Spleen (tissue), 11 donors: ENCODE measurements at regions not wholly inside any gene's neighbourhood (a gene's known extent, or its start where the extent isn't known, plus 50 kb on each side); places are given as distances from the start of the nearest gene placed in this dataset.
"Not testable (repeated sequence)": the region's sequence is repeated elsewhere in the genome, so short reads cannot be mapped to it uniquely, and the experiment has no call there.

Experiments
- DNase-seq: peaks from one replicate; pipeline ENCODE4 v3.0.0-alpha.2; 2020
- H3K27ac ChIP-seq, 8 donors: fragments of 200-600 bp; sonication (generic) in 7 of 8; 1 replicate in 4 of 8; 2 replicates in 4 of 8; pipeline versions ENCODE4 v1.5.0 to v1.8.0; 2016 to 2021; ENCODE audit warnings: inconsistent platforms in 4 of 8, mild to moderate bottlenecking in 4 of 8, moderate library complexity in 1 of 8
- H3K27me3 ChIP-seq, 7 donors: fragments of 200-600 bp; sonication (generic) in 6 of 7; replicated peaks in 1 of 7; 1 replicate in 4 of 7; 2 replicates in 3 of 7; pipeline versions ENCODE4 v1.5.0 to v1.8.0; 2016 to 2021; ENCODE audit warnings: inconsistent platforms in 3 of 7, mild to moderate bottlenecking in 1 of 7
- H3K36me3 ChIP-seq, 6 donors: fragments of 200-600 bp; sonication (generic) in 5 of 6; 1 replicate in 4 of 6; 2 replicates in 2 of 6; pipeline versions ENCODE4 v1.5.0 to v1.8.0; 2016 to 2021; ENCODE audit warnings: inconsistent platforms in 2 of 6
- H3K4me1 ChIP-seq, 6 donors: fragments of 200-600 bp; sonication (generic) in 5 of 6; 1 replicate in 3 of 6; 2 replicates in 3 of 6; pipeline versions ENCODE4 v1.5.0 to v1.8.0; 2016 to 2021; ENCODE audit warnings: inconsistent platforms in 3 of 6
- H3K4me3 ChIP-seq, 8 donors: fragments of 200-600 bp; sonication (generic) in 7 of 8; 1 replicate in 4 of 8; 2 replicates in 4 of 8; pipeline versions ENCODE4 v1.5.0 to v1.8.0; 2016 to 2021; ENCODE audit warnings: inconsistent platforms in 4 of 8, mild to moderate bottlenecking in 4 of 8, moderate library complexity in 2 of 8
- H3K9me3 ChIP-seq, 8 donors: fragments of 200-600 bp; sonication (generic) in 7 of 8; 1 replicate in 4 of 8; 2 replicates in 4 of 8; pipeline versions ENCODE4 v1.5.0 to v1.8.0; 2016 to 2021; ENCODE audit warnings: inconsistent platforms in 4 of 8
- WGBS, 5 donors: extraction: QIAGEN DNeasy Blood & Tissue Kit in 3 of 5; methylation state at CpG; one replicate each; pipeline versions ENCODE4 v1.1.5 to v1.1.7; 2013 to 2018; 5-methylcytosine and 5-hydroxymethylcytosine counted together
- intact Hi-C: fragments of 100-400 bp; cut with DNase I; formaldehyde crosslinking; loops from one replicate; pipeline ENCODE4 v1.15.0; 2023; ENCODE audit warnings: low total_unique reads
- donor health status: healthy with polysubstance abuse.
- donor health status: DM: no; HTN: no; CAD: no; lungs with moderate emphysema.
- donor health status: DM: no; HTN: no; CAD: no.
- donor health status: Bipolar disorder and iron deficiency.
- donor health status: healthy.
- donor health status: DM: no; HTN: no; CAD: no.
- donor health status: DM: yes; HTN: yes; CAD: no.

DNA sequence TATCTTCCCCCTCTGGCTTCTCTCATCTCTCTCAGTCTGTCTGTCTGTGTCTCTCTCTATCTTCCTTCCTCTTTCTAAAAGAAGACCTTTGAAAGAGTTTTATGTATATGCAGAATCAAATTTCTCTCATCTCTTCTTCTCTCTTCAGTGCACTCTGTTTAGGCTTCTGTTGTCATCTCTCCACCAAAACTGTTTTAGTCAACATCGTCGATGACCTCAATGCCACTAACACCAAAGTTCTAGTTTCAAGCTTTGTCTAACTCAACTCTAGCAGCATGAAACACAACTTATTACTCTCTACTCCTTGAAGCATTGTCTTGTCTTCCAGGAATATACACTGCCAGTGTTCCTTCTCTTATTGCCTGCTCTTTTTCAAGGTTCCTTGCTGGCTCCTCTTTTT lies 163.9 kb downstream of the POTEC start:
- H3K36me3 ChIP-seq, H3K4me1 ChIP-seq, H3K9me3 ChIP-seq, intact Hi-C loops, H3K27me3 ChIP-seq, H3K4me3 ChIP-seq, DNase-seq, H3K27ac ChIP-seq: not testable (repeated sequence)
- 89 to 98% (median 94%) methylated on average over 2 of the region's 2 CpGs for WGBS, 5 donors

DNA sequence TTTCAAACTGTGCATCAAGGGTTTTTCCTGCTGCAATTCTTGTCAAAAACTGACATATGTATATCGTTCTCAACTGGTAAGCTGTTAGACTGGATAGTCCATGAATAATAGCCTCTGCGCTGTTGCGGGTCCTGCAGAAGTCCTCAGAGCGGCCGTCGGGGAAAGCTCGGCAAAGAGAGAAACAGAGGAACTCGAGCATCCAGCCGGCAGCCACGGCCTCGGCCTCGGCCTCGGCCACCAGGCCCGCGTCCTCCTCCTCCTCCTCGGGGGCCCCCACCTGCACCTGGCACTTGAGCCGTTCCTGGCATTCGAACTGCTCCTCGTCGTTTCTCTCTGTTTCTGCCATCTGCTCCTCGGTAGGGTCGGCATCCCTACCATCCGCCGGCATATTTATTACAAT lies 165.0 kb downstream of the POTEC start:
- DNase-seq, H3K9me3 ChIP-seq, intact Hi-C loops, H3K4me3 ChIP-seq, H3K27ac ChIP-seq, H3K27me3 ChIP-seq, H3K36me3 ChIP-seq, H3K4me1 ChIP-seq: not testable (repeated sequence)
- WGBS, 5 donors = 88 to 94% (median 90%) methylated on average over 24 of the region's 24 CpGs

DNA sequence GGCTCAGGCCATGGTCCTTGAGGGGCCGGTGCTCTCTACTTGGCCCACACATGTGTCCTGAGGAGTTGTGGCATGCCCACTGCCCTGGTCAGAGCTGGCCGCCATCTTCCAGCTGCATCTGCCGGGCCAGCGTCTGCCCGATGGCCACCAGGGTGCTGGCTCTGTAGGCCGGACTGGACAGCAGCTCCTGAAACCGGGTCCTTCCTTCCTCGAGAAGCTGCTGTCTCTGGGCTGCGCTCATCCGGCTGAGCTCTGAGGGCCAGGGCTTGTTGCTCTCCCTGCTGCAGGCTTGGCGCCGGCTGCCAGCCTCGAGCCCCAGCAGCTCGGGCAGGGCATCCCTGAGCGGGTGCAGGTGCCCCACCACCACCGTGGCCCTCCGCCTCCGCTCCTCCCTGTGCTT lies 182.1 kb downstream of the POTEC start:
- WGBS, 5 donors = 87 to 93% (median 91%) methylated on average over 12 to 18 of the region's 18 CpGs
- H3K27me3 ChIP-seq, intact Hi-C loops, H3K4me1 ChIP-seq, H3K4me3 ChIP-seq, H3K36me3 ChIP-seq, H3K27ac ChIP-seq, H3K9me3 ChIP-seq, DNase-seq: not testable (repeated sequence)

DNA sequence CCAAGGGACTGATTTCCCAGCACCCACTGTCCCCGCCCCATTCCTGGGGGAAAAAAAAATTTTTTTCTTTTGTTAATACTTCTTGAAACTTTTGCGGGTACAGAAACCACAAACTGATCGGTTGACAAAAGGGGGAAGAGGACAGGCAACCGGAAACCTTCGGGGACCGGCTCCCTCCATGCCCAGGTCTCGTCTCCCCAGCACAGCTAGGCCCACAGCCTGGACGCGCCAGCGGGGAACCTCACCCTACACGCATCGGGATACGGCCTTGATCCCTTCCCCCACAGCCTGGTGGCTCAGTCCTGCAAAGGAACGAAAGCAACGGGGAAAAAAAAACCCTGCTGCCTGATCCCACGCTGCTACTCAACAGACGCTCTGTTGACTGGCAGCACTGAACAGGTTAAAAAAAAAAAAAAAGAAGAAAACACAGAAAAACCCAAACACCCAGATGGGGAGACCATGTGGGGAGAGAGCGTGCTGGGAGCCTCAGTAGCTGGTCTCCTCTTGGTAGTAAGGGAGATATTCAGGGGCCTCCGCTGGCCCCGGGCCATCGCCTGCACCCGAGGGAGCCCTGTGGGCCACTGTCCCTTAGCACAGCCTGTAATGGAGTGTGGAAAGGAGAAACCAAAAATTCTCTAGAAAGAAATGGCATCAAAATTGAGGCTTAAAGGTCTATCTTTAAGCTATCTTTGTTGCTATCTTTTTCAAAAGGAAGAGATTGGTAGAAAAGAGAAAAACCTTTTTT lies 185.7 kb downstream of the POTEC start:
- intact Hi-C loops, H3K4me3 ChIP-seq, H3K9me3 ChIP-seq, DNase-seq, H3K36me3 ChIP-seq, H3K27me3 ChIP-seq, H3K27ac ChIP-seq, H3K4me1 ChIP-seq: not testable (repeated sequence)
- 89 to 91% (median 90%) methylated on average over 22 of the region's 22 CpGs for WGBS, 5 donors

DNA sequence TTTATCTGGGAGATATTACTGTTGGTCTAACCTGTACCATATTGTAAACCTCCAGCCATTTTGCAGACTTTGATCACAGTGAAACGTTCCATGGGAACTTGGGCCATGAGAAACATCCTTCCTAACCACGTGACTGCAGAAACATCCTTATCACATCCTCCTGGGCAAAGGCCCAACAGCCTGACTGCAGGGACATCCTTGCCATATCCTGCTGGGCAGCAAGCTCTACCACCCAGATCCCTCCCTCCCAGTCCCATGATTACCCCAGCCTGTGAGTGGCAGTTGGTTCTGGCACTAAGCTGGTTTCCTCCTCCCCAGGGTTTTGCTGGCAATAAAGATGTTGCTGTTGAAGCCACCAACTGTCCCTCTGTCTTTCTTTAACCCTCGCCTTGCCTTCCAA lies 201.2 kb downstream of the POTEC start:
- H3K4me3 ChIP-seq, intact Hi-C loops, DNase-seq, H3K27ac ChIP-seq, H3K36me3 ChIP-seq, H3K9me3 ChIP-seq, H3K27me3 ChIP-seq, H3K4me1 ChIP-seq: not testable (repeated sequence)
- 33 to 70% (median 44%) methylated on average over 2 to 3 of the region's 3 CpGs for WGBS, 5 donors

DNA sequence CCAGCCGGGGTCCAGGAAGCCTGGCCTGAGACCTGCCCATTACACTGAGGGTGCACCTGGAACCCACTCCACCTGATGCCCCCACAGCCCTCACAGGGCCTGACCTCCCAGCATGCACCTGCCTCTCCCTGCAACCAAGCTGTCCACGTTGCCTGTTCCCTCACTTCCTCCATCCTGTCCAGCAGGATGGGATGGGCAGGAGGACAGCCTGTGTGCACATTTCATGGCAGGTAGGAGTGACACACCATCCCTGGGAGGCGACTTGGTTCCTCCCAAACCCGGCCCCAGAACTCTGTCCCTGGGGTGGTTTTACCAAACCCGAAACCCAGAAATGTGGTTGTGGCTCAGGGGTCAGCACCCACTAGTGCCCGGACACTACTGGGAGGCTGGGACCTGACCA lies 203.8 kb upstream of the ZNF519 start:
- DNase-seq, H3K4me1 ChIP-seq, H3K27ac ChIP-seq, H3K27me3 ChIP-seq, H3K36me3 ChIP-seq, H3K9me3 ChIP-seq, intact Hi-C loops, H3K4me3 ChIP-seq: not testable (repeated sequence)
- 61 to 82% (median 75%) methylated on average over 2 to 6 of the region's 6 CpGs for WGBS, 5 donors

DNA sequence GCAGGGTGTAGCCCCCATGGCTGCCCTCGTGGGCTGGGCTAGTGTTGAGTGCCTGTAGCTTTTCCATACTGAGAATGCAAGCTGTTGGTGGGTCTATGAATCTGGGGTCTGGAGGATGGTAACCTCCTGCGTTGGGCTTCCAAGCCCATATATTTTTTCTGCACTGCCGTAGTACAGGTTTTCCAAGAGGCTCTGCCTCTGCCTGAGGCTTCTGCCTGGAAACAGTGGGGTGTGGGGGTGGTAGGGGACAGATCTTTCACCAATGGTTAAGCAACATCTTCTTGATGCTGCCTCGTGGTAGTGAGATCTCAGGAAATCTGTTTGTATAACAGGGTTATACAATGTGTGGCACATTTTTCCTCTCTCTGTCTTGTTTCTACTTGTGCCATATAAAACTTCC lies 189.0 kb upstream of the ZNF519 start:
- H3K4me3 ChIP-seq, H3K9me3 ChIP-seq, H3K36me3 ChIP-seq, H3K27me3 ChIP-seq, H3K27ac ChIP-seq, DNase-seq, intact Hi-C loops, H3K4me1 ChIP-seq: not testable (repeated sequence)
- 59 to 80% (median 66%) methylated on average over 4 of the region's 4 CpGs for WGBS, 5 donors

DNA sequence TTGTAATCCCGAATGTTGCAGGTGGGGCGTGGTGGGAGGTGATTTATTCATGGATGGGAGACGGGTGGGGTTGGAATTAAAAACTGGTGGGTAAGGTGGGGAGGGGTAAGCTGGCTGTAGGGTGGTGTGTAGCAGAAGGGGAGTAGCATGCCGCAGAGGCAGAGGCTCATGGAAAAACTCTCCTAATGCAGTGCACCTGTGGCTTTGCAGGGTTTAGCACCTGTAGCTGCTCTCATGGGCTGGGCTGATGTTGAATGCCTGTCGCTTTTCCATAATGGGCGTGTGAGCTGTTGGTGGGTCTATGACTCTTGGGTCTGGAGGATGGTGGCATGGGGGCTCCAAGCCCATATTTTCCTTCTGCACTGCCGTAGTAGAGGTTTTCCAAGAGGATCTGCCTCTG lies 169.0 kb upstream of the ZNF519 start:
- H3K4me1 ChIP-seq, H3K27me3 ChIP-seq, H3K27ac ChIP-seq, H3K36me3 ChIP-seq, DNase-seq, H3K9me3 ChIP-seq, H3K4me3 ChIP-seq, intact Hi-C loops: not testable (repeated sequence)
- 85 to 89% (median 88%) methylated on average over 7 of the region's 7 CpGs for WGBS, 5 donors

DNA sequence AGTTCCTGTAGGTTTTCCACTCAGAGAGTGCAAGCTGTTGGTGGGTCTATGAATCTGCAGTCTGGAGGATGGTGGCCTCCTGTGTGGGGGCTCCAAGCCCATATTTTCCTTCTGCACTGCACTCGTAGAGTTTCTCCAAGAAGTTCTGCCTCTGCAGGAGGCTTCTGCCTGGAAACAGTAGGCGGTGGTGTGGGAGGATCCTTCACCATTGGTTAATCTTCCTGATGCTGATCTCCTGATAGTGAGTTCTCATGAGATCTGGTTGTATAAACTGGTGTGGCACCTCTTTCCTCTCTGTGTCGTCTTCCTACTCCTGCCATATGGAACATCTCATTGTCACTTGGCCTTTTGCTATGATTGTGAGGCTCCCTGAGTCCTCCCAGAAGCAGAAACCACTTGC lies 162.8 kb upstream of the ZNF519 start:
- intact Hi-C loops, H3K9me3 ChIP-seq, H3K27ac ChIP-seq, H3K27me3 ChIP-seq, H3K36me3 ChIP-seq, DNase-seq, H3K4me1 ChIP-seq, H3K4me3 ChIP-seq: not testable (repeated sequence)
- WGBS, 5 donors = 52 to 83% (median 68%) methylated on average over 3 of the region's 3 CpGs
